Right cardiac atrium (tissue), 5 donors: ENCODE measurements at regions not wholly inside any gene's neighbourhood (a gene's known extent, or its start where the extent isn't known, plus 50 kb on each side); places are given as distances from the start of the nearest gene placed in this dataset.

Experiments used
- ATAC-seq, 2 donors: fragments of 200-7000 bp; cut with Tn5 transposase; one replicate each; pipeline versions ENCODE4 v1.8.0 to v1.9.1; 2020; ENCODE audit warnings: moderate library complexity in 2 of 2, mild to moderate bottlenecking in 1 of 2
- DNase-seq, 3 donors: peaks; one replicate each; pipeline ENCODE4 v3.0.0-alpha.2; 2020
- H3K27ac ChIP-seq: one replicate; pipeline ENCODE4 v1.5.1; 2013; ENCODE audit warnings: mild to moderate bottlenecking, low read length, control low read depth, moderate library complexity
- H3K27me3 ChIP-seq: one replicate; pipeline ENCODE4 v1.6.1; 2013; ENCODE audit not compliant: control insufficient read depth, insufficient read depth
- H3K4me1 ChIP-seq: one replicate; pipeline ENCODE4 v1.6.1; 2013; ENCODE audit warnings: low read length; ENCODE audit not compliant: control insufficient read depth, insufficient read depth
- H3K4me3 ChIP-seq: one replicate; pipeline ENCODE4 v1.5.1; 2013; ENCODE audit warnings: low read length, control low read depth
- H3K9me3 ChIP-seq: one replicate; pipeline ENCODE4 v1.6.1; 2013; ENCODE audit warnings: low read length; ENCODE audit not compliant: control insufficient read depth
- WGBS: extraction: QIAGEN DNeasy Blood & Tissue Kit; methylation state at CpG from one replicate; pipeline ENCODE4 v1.1.7; 2013; 5-methylcytosine and 5-hydroxymethylcytosine counted together
- intact Hi-C, 4 donors: fragments of 100-400 bp; cut with DNase I; formaldehyde crosslinking; loops; one replicate each; pipeline versions ENCODE4 v1.11.0 to v1.14.0; 2022 to 2023
- donor health status: healthy with polysubstance abuse.
- donor health status: DM: no; HTN: yes; CAD: no.
- donor health status: DM: no; HTN: no; CAD: no.
- donor health status: DM: no; HTN: yes; CAD: no; lungs with severe emphysema.
- donor health status: DM: yes; HTN: yes; CAD: no.

GRCh38 chr14:44353805-44354204 lies 153.3 kb downstream of the FSCB start:
- ATAC-seq, result no peak
- no peaks in the 10 kb centered on the region for H3K4me1 ChIP-seq
- no peak overlapping the region for H3K27ac ChIP-seq
- intact Hi-C loops, result no loop called here
- no peak overlapping the region for H3K4me3 ChIP-seq
- H3K27me3 ChIP-seq, result no peaks in the 10 kb centered on the region
- no peaks in the 10 kb centered on the region for H3K9me3 ChIP-seq
- no peak for DNase-seq
- 89% methylated on average over 3 of the region's 3 CpGs for WGBS

DNA sequence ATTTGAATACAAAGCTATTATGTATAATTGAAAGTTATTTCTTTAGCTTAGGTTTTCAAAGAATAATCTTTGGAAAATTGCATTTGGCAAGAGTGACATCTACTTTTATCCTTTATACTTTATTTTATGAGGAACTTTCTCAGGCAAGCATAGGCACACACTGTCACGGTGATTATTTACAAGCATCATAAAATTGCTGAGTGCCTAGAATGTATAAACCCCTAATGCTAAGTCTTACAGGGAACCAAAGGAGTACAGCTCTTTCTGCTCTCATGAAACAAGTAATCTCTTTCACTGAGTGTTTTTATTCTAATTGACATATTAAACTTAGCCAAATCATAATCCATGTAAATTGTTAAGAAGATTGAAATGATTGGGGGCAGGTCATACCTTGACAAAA lies 154.9 kb downstream of the FSCB start:
- no peak overlapping the region for H3K27ac ChIP-seq
- 86% methylated on average over 1 of the region's 1 CpG for WGBS
- no peaks in the 10 kb centered on the region for H3K4me1 ChIP-seq
- DNase-seq, result no peak
- H3K4me3 ChIP-seq, result no peak overlapping the region
- intact Hi-C loops, result no loop called here
- ATAC-seq, result no peak
- H3K9me3 ChIP-seq, result no peaks in the 10 kb centered on the region
- no peaks in the 10 kb centered on the region for H3K27me3 ChIP-seq

- DNase-seq (no peak), ATAC-seq (no peak)
- H3K27me3 ChIP-seq, result no peaks in the 10 kb centered on the region
- H3K9me3 ChIP-seq, result no peaks in the 10 kb centered on the region
- no peak overlapping the region for H3K27ac ChIP-seq
- no peak overlapping the region for H3K4me3 ChIP-seq
- intact Hi-C loops, result no loop called here
- 30% methylated on average over 1 of the region's 1 CpG for WGBS
- H3K4me1 ChIP-seq, result no peaks in the 10 kb centered on the region
Observed at GRCh38 chr14:44347316-44347715, 159.8 kb downstream of the FSCB start.

DNA sequence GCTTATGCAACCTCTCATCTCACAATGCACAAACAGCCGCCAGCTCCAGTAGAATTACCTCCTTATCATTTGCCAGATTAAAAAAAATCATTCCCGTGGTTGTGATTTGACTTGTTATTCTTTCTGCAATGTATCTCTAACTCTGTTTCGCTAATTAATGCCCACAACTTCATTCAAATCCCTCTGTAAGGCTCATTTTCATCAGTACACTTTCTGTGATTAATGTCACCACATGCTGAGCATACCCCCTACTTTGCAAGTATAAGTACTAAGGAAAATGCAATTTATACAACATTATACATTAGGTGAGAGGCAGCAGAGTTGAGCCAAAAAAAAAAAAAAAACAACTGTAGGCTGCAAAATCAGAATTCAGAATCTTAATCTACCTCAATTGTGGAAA lies 166.0 kb downstream of the FSCB start:
- no peak for DNase-seq
- 59% methylated on average over 3 of the region's 3 CpGs for WGBS
- Histone ChIP-seq H3K9me3 (no peaks in the 10 kb centered on the region), H3K27ac (no peak overlapping the region), H3K27me3 (no peaks in the 10 kb centered on the region), H3K4me3 (no peak overlapping the region), H3K4me1 (no peaks in the 10 kb centered on the region)
- no peak for ATAC-seq
- intact Hi-C loops, result no loop called here

- 88% methylated on average over 1 of the region's 1 CpG for WGBS
- ATAC-seq, result no peak
Observed at GRCh38 chr14:44339862-44340261, 167.2 kb downstream of the FSCB start.

GRCh38 chr14:44339231-44339630 lies 167.9 kb downstream of the FSCB start:
- Histone ChIP-seq H3K4me1 (no peaks in the 10 kb centered on the region), H3K27ac (no peak overlapping the region), H3K9me3 (no peaks in the 10 kb centered on the region), H3K4me3 (no peak overlapping the region), H3K27me3 (no peaks in the 10 kb centered on the region)
- no peak for DNase-seq
- intact Hi-C loops, result no loop called here
- ATAC-seq, result no peak

More at GRCh38 chr14:44339862-44340261, 167.2 kb downstream of the FSCB start:
- Histone ChIP-seq H3K27ac (no peak overlapping the region), H3K27me3 (no peaks in the 10 kb centered on the region), H3K4me1 (no peaks in the 10 kb centered on the region), H3K4me3 (no peak overlapping the region), H3K9me3 (no peaks in the 10 kb centered on the region)
- intact Hi-C loops, result no loop called here
- DNase-seq, result no peak

DNA sequence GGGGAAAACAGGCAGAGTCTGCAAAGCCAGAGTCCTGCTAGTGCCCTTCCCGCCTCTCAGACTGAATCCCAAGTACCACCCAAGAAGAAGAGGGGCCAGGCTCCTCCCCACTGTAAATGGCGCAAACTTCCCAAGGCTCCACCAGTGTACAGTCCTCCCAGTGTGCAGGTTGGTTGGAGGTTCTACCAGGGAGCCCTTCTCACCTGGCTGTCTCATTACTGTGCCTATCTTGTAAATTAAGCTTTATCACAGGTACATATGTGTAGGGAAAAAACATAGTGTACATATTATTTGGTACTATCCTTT lies 189.7 kb downstream of the FSCB start:
- ATAC-seq (no peak), DNase-seq (no peak)
- Histone ChIP-seq H3K4me3 (no peak overlapping the region), H3K27ac (no peak overlapping the region), H3K27me3 (no peaks in the 10 kb centered on the region), H3K4me1 (no peaks in the 10 kb centered on the region), H3K9me3 (no peaks in the 10 kb centered on the region)
- WGBS, result 99% methylated on average over 2 of the region's 2 CpGs
- intact Hi-C loops, result no loop called here

DNA sequence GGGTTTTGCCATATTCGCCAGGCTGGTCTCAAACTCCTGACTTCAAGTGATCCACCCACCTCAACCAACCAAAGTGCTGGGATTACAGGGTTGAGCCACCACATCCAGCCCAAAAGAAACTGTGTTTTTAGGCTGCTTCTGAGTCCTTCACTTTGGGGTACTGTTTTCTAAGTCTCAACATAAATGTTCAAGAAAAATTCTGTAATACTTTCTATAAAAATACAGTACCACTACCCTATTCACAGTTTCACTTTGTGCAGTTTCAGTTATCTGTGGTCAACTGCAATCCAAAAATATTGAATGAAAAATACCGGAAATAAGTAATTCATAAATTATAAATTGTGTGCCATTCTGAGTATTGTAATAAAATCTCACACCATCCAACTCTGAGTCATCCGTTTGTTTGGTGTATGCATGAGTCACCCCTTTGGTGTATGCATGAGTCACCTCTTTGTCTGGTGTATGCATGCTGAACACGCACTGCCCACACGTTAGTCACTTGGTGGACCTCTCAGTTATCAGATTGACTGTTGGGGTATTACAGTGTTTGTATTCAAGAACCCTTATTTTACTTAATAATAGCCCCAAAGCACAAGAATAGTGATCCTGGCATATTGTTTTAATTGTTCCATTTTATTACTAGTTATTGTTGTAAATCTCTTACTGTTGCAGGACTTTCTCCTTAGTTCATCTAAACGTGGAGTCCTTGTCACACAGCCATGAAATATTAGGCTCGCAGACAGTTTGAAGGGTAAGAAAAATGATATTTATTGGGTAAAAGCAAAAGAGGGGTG lies 190.2 kb downstream of the FSCB start:
- ATAC-seq, result no peak
- no peak overlapping the region for H3K27ac ChIP-seq
- intact Hi-C loops, result no loop called here
- no peaks in the 10 kb centered on the region for H3K9me3 ChIP-seq
- no peak for DNase-seq
- H3K4me1 ChIP-seq, result no peaks in the 10 kb centered on the region
- no peak overlapping the region for H3K4me3 ChIP-seq
- WGBS, result 60% methylated on average over 7 of the region's 7 CpGs
- H3K27me3 ChIP-seq, result no peaks in the 10 kb centered on the region

DNA sequence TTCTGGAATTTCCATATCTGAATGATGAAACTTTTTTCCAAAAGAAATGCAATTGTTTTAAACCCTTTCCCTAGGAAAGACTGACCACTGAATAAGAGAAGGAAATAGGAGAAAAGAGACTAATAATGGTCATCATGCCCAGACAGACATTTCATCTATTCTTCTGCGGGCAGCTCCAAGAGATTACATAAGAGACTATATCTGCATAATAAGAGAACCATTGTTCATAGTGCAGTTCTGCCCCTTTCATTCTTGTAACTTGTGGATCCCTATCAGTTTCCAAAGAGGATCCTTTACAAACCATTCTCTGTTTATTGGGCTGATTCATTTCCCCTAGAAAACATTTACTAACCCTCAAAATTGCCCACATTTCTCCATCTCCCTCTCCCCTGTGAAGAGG lies 197.8 kb downstream of the FSCB start:
- ATAC-seq (no peak), DNase-seq (no peak)
- H3K27ac ChIP-seq, result no peak overlapping the region
- no peaks in the 10 kb centered on the region for H3K27me3 ChIP-seq
- H3K9me3 ChIP-seq, result no peaks in the 10 kb centered on the region
- no peak overlapping the region for H3K4me3 ChIP-seq
- intact Hi-C loops, result no loop called here
- H3K4me1 ChIP-seq, result no peaks in the 10 kb centered on the region
- WGBS, result 96% methylated on average over 1 of the region's 1 CpG

- H3K27me3 ChIP-seq, result no peaks in the 10 kb centered on the region
- H3K9me3 ChIP-seq, result no peaks in the 10 kb centered on the region
- H3K4me1 ChIP-seq, result no peaks in the 10 kb centered on the region
- no peak overlapping the region for H3K4me3 ChIP-seq
- no peak overlapping the region for H3K27ac ChIP-seq
- ATAC-seq, result no peak
- no peak for DNase-seq
- intact Hi-C loops, result no loop called here
Observed at GRCh38 chr14:44300916-44301315, 206.2 kb downstream of the FSCB start.

- ATAC-seq, result no peak
- Histone ChIP-seq H3K4me3 (no peak overlapping the region), H3K27me3 (no peaks in the 10 kb centered on the region), H3K27ac (no peak overlapping the region), H3K4me1 (no peaks in the 10 kb centered on the region), H3K9me3 (no peaks in the 10 kb centered on the region)
- intact Hi-C loops, result no loop called here
- DNase-seq, result no peak
Observed at GRCh38 chr14:44297437-44297836, 209.6 kb downstream of the FSCB start.

- H3K9me3 ChIP-seq, result no peaks in the 10 kb centered on the region
- no peaks in the 10 kb centered on the region for H3K27me3 ChIP-seq
- intact Hi-C loops, result no loop called here
- no peaks in the 10 kb centered on the region for H3K4me1 ChIP-seq
- no peak overlapping the region for H3K4me3 ChIP-seq
- WGBS, result 58% methylated on average over 8 of the region's 8 CpGs
- H3K27ac ChIP-seq, result no peak overlapping the region
- ATAC-seq (no peak), DNase-seq (no peak)
Observed at GRCh38 chr14:44291366-44291915, 215.6 kb downstream of the FSCB start.
